ENCODE measurements at regions not wholly inside any gene's neighbourhood (a gene's known extent, or its start where the extent isn't known, plus 50 kb on each side); places are given as distances from the start of the nearest gene placed in this dataset.
A peak's percentile ranks its signal among the peaks of the same experiment; 100 is the strongest.

DNA sequence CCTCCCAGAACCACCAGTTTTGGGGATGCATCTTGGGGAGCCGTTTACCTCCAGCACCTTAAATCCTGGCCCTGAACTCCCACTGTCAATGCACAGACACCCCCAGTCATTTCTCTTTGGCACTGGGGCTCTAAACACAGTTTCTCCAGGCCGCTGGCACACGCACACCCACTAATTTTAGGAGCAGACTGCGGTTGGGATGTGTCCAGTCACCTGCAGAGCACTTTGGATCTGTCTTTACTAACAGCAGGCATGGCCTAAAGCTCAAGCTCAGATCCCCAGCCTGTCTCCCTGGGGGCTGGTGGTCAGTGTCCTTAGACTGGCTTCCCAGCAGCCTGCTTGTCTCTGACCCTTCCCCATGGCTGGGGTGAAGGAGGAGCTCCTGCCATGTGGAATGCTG lies 49.9 kb downstream of the SYNE3 start:
- Histone ChIP-seq H3K27me3 (ENCODE audit: insufficient read depth, low read length, poor library complexity, severe bottlenecking) (no peaks in the 10 kb centered on the region), H3K9me3 (ENCODE audit: low read length) (no peaks in the 10 kb centered on the region), H3K4me1 (ENCODE audit: insufficient read depth, low read length) (peaks cover 49% of the 10 kb centered on the region), H3K4me3 (ENCODE audit: low read length) (no peak overlapping the region), H3K36me3 (ENCODE audit: insufficient read depth, low read length) (peaks cover 29% of the 10 kb centered on the region), H3K27ac (ENCODE audit: low read depth, low read length) (no peak overlapping the region)
- ChIA-PET POLR2A (no interaction called here), CTCF (interaction anchor here (1.0 to 1.5 kb wide), 2 partner anchors 49 to 71 kb away, joined by 3 read pairs; partner anchors contain the start of gene SYNE3)
- Mint-ChIP-seq H3K9me3 (no peaks in the 10 kb centered on the region), H3K36me3 (peaks cover 4 to 72% (median 18%) of the 10 kb centered on the region in 3 donors), H3K4me1 (peaks cover 45 to 47% (median 46%) of the 10 kb centered on the region in 3 donors), H3K27me3 (peaks cover 0 to 2% of the 10 kb centered on the region in 2 donors), H3K27ac (peak overlapping the region in 5 of 8 donors; percentile 51 to 82 (median 57)), H3K4me3 (no peak overlapping the region)
- DNase-seq, result no peak

DNA sequence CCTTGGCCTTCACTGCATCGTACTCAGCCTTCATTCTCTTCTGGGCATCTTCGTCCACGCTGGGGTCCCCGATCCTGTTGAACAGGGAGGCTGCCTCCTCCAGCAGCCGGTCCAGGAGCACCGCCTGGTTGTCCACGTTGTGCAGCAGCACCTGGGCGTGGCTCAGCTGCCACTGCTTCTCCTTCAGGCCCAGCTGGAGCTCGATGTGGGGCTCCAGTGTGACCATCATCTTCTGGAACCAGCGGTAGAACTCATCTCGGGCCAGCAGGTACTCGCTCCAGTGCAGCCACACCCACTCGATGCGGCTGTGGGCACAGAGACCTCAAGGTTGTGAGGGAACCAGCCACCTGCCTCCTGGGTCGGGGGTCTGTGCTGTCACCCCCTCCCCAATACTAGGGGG lies 50.5 kb downstream of the SYNE3 start:
- peaks cover 47 to 50% (median 49%) of the 10 kb centered on the region in 3 donors for H3K4me1 Mint-ChIP-seq
- H3K27ac Mint-ChIP-seq, result peak overlapping the region in 6 of 8 donors; percentile 41 to 98 (median 94)
- no peak overlapping the region for H3K4me3 ChIP-seq (ENCODE audit: low read length)
- ChIA-PET POLR2A (no interaction called here), CTCF (interaction anchor here (1.0 kb wide), 1 partner anchor 71 kb away, joined by 3 read pairs; no protein-coding TSS in a partner anchor)
- no peak overlapping the region for H3K27ac ChIP-seq (ENCODE audit: low read depth, low read length)
- H3K4me3 Mint-ChIP-seq, result no peak overlapping the region
- no peak for DNase-seq
- H3K9me3 Mint-ChIP-seq, result no peaks in the 10 kb centered on the region
- no peaks in the 10 kb centered on the region for H3K27me3 ChIP-seq (ENCODE audit: insufficient read depth, low read length, poor library complexity, severe bottlenecking)
- H3K27me3 Mint-ChIP-seq, result peaks cover 0 to 2% of the 10 kb centered on the region in 2 donors
- H3K4me1 ChIP-seq (ENCODE audit: insufficient read depth, low read length), result peaks cover 54% of the 10 kb centered on the region
- peaks cover 24% of the 10 kb centered on the region for H3K36me3 ChIP-seq (ENCODE audit: insufficient read depth, low read length)
- peaks cover 4 to 72% (median 18%) of the 10 kb centered on the region in 3 donors for H3K36me3 Mint-ChIP-seq
- H3K9me3 ChIP-seq (ENCODE audit: low read length), result no peaks in the 10 kb centered on the region

DNA sequence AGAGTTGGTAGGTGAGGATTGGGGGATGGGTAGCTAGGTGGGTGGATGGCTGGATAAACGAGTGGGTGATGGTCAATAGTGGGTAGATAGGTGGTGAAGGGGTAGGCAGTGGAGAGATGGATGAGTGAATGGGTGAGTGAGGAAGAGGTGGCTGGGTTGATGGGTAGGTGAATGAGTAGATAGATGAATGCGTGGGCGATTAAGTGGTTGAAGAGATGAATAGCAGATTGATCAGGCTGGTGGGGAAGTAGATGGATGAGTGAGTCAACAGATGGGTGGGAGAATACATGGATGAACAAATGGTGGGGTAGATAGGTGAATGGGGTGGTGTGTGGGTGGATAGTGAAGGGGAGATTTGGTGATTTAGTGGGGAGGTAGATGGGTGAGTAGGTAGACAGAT lies 51.1 kb downstream of the SYNE3 start:
- Mint-ChIP-seq H3K27ac (peak overlapping the region; percentile 41 to 98 (median 94)), H3K9me3 (no peaks in the 10 kb centered on the region), H3K36me3 (peaks cover 4 to 70% (median 18%) of the 10 kb centered on the region in 3 donors), H3K4me3 (peak overlapping the region in 1 of 7 donors; percentile 11), H3K4me1 (peaks cover 47 to 53% (median 49%) of the 10 kb centered on the region in 3 donors), H3K27me3 (peaks cover 0 to 2% of the 10 kb centered on the region in 2 donors)
- Histone ChIP-seq H3K4me1 (ENCODE audit: insufficient read depth, low read length) (peaks cover 54% of the 10 kb centered on the region), H3K27ac (ENCODE audit: low read depth, low read length) (no peak overlapping the region), H3K27me3 (ENCODE audit: insufficient read depth, low read length, poor library complexity, severe bottlenecking) (no peaks in the 10 kb centered on the region), H3K9me3 (ENCODE audit: low read length) (no peaks in the 10 kb centered on the region), H3K4me3 (ENCODE audit: low read length) (no peak overlapping the region), H3K36me3 (ENCODE audit: insufficient read depth, low read length) (peaks cover 20% of the 10 kb centered on the region)
- no peak for DNase-seq
- CTCF ChIA-PET, result no interaction called here
- POLR2A ChIA-PET, result no interaction called here

DNA sequence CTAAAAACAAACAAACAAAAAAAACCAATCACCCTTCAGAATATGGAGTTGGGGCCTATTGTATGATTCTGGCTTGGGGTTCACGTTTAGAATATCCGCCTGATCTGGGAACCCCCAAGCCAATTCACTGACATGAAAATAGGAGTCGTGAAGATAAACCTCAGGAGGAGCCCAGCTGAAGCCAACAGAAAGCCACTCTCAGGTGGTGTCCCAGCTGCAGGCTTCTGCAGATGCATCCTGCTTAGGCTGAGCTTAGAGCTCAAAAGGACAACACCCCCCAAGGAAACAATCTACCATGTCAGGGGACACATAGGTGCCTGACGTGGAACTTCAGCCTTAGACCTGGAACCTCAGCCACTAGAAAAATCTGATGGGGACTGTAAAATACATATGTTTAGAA lies 51.9 kb downstream of the SYNE3 start:
- Histone ChIP-seq H3K36me3 (ENCODE audit: insufficient read depth, low read length) (peaks cover 15% of the 10 kb centered on the region), H3K27me3 (ENCODE audit: insufficient read depth, low read length, poor library complexity, severe bottlenecking) (no peaks in the 10 kb centered on the region), H3K9me3 (ENCODE audit: low read length) (no peaks in the 10 kb centered on the region), H3K27ac (ENCODE audit: low read depth, low read length) (no peak overlapping the region), H3K4me1 (ENCODE audit: insufficient read depth, low read length) (peaks cover 54% of the 10 kb centered on the region), H3K4me3 (ENCODE audit: low read length) (no peak overlapping the region)
- Mint-ChIP-seq H3K27ac (peak overlapping the region; percentile 92 to 98 (median 96)), H3K4me3 (peak overlapping the region in 5 of 7 donors; percentile 21 to 70 (median 51)), H3K36me3 (peaks cover 0 to 66% (median 14%) of the 10 kb centered on the region in 3 donors), H3K9me3 (no peaks in the 10 kb centered on the region), H3K4me1 (peaks cover 45 to 53% (median 49%) of the 10 kb centered on the region in 3 donors), H3K27me3 (peaks cover 0 to 2% of the 10 kb centered on the region in 2 donors)
- ChIA-PET CTCF (interaction anchor here (1.4 to 4.5 kb wide), 5 partner anchors 22 to 70 kb away, joined by 3 to 23 read pairs (median 7); partner anchors contain the start of genes GLRX5 and SYNE3), POLR2A (interaction anchor here (0.9 kb wide), 1 partner anchor 51 kb away, joined by 3 read pairs; no protein-coding TSS in a partner anchor)
- peak in 1 of 5 donors; percentile 21 for DNase-seq

DNA sequence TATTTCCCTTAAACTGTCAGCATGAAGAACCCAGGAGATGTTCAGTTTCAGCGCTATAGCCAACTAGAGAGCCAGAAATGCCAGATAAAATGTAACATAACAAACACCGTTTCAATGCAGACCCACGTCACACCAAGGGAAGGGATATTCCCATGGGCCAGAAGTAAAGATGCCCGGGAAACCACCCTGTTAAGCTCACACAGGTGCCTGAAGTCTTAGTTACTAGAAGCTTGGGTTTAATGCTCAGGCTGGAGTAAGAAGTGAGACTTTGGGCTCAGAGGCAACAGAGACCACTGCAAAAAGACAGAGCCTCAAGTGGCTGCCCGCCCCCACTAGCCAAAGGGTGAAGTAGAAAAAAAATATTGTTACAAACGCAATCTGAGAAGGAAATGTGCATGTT lies 52.3 kb downstream of the SYNE3 start:
- peaks cover 54% of the 10 kb centered on the region for H3K4me1 ChIP-seq (ENCODE audit: insufficient read depth, low read length)
- H3K27me3 Mint-ChIP-seq, result peaks cover 0 to 2% of the 10 kb centered on the region in 2 donors
- POLR2A ChIA-PET, result interaction anchor here (0.9 kb wide), 1 partner anchor 51 kb away, joined by 3 read pairs; no protein-coding TSS in a partner anchor
- H3K4me1 Mint-ChIP-seq, result peaks cover 45 to 53% (median 49%) of the 10 kb centered on the region in 3 donors
- DNase-seq, result peak in 1 of 5 donors; percentile 7
- CTCF ChIA-PET, result interaction anchor here (1.3 to 4.5 kb wide), 8 partner anchors 11 to 71 kb away, joined by 3 to 23 read pairs (median 5); partner anchors contain the start of genes GLRX5 and SYNE3
- H3K27ac ChIP-seq (ENCODE audit: low read depth, low read length), result no peak overlapping the region
- no peaks in the 10 kb centered on the region for H3K27me3 ChIP-seq (ENCODE audit: insufficient read depth, low read length, poor library complexity, severe bottlenecking)
- peaks cover 0 to 67% (median 14%) of the 10 kb centered on the region in 3 donors for H3K36me3 Mint-ChIP-seq
- peak overlapping the region in 5 of 7 donors; percentile 29 to 84 (median 70) for H3K4me3 Mint-ChIP-seq
- H3K27ac Mint-ChIP-seq, result peak overlapping the region; percentile 92 to 98 (median 96)
- peaks cover 15% of the 10 kb centered on the region for H3K36me3 ChIP-seq (ENCODE audit: insufficient read depth, low read length)
- no peak overlapping the region for H3K4me3 ChIP-seq (ENCODE audit: low read length)
- no peaks in the 10 kb centered on the region for H3K9me3 Mint-ChIP-seq
- no peaks in the 10 kb centered on the region for H3K9me3 ChIP-seq (ENCODE audit: low read length)

DNA sequence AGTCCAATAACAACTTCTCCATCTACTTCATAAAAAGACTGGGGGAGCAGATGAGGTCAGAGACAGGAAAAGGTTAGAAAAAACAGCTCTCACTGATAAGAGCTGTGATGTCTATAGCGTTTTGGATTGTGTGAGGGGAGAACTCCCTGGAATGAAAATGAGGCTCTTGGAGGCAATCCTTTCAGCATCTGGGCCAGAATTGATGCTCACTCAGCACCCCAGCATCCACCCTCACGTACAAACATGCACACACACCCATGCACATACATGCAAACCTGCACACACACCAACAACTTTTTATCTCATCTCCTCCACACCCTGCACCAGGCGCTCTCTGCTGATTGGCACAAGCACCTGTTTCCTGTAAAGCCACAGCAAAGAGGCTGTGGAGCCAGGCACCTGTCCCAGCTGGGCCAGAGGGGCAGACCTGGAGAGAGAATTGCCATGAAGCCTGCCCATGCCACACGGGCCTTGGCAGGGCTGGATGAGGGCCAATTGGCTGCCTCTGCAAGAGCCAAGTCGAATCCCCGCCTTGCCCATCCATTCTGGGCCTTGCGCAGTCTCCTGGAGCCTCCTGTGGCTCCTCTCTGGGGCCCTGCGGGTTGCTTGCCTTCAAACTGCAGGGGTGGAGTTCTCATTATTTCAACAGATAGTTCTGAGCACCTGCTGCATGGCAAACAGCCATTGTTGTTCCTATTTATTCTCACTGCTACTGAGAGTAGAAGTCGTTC lies 53.1 kb downstream of the SYNE3 start:
- H3K27ac ChIP-seq (ENCODE audit: low read depth, low read length), result no peak overlapping the region
- peak in 4 of 5 donors; percentile 9 to 83 (median 60) for DNase-seq
- peak overlapping the region; percentile 17 for H3K4me3 ChIP-seq (ENCODE audit: low read length)
- ChIA-PET POLR2A (interaction anchor here (0.9 to 1.4 kb wide), 2 partner anchors 52 to 71 kb away, joined by 3 to 4 read pairs; partner anchors contain the start of gene GLRX5), CTCF (interaction anchor here (0.8 to 4.5 kb wide), 10 partner anchors 10 to 71 kb away, joined by 3 to 23 read pairs (median 4); partner anchors contain the start of genes GLRX5 and SYNE3)
- Mint-ChIP-seq H3K36me3 (peaks cover 0 to 64% (median 12%) of the 10 kb centered on the region in 3 donors), H3K27me3 (peaks cover 0 to 2% of the 10 kb centered on the region in 2 donors), H3K4me1 (peaks cover 42 to 57% (median 49%) of the 10 kb centered on the region in 3 donors), H3K4me3 (peak overlapping the region; percentile 46 to 84 (median 77)), H3K9me3 (no peaks in the 10 kb centered on the region), H3K27ac (peak overlapping the region; percentile 92 to 98 (median 96))
- no peaks in the 10 kb centered on the region for H3K9me3 ChIP-seq (ENCODE audit: low read length)
- no peaks in the 10 kb centered on the region for H3K27me3 ChIP-seq (ENCODE audit: insufficient read depth, low read length, poor library complexity, severe bottlenecking)
- H3K4me1 ChIP-seq (ENCODE audit: insufficient read depth, low read length), result peaks cover 59% of the 10 kb centered on the region
- peaks cover 15% of the 10 kb centered on the region for H3K36me3 ChIP-seq (ENCODE audit: insufficient read depth, low read length)

DNA sequence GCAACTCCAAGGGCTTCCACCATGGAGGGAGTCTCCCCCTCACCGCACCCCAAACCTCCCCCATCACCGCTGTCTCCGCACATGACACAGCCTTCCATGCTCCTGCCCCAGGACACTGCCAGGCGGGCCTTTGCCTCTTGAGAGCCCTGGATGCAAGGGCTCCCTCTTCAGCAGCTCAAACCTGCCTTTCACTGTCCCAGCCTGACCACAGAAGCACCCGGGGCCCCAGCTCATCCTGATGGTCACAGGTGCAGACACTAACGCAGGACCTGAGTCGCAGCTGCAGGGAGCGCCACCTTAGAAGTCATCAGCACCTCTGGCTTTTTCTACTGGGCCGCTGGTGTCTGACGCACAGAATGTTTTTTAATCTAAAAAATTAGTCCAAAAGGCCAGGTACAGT lies 54.0 kb downstream of the SYNE3 start:
- peak in 1 of 5 donors; percentile 6 for DNase-seq
- Histone ChIP-seq H3K27me3 (ENCODE audit: insufficient read depth, low read length, poor library complexity, severe bottlenecking) (no peaks in the 10 kb centered on the region), H3K4me3 (ENCODE audit: low read length) (no peak overlapping the region), H3K36me3 (ENCODE audit: insufficient read depth, low read length) (peaks cover 15% of the 10 kb centered on the region), H3K9me3 (ENCODE audit: low read length) (no peaks in the 10 kb centered on the region), H3K27ac (ENCODE audit: low read depth, low read length) (peak overlapping the region; percentile 17), H3K4me1 (ENCODE audit: insufficient read depth, low read length) (peaks cover 62% of the 10 kb centered on the region)
- Mint-ChIP-seq H3K4me1 (peaks cover 42 to 58% (median 49%) of the 10 kb centered on the region in 3 donors), H3K4me3 (peak overlapping the region in 4 of 7 donors; percentile 37 to 84 (median 77)), H3K9me3 (no peaks in the 10 kb centered on the region), H3K36me3 (peaks cover 0 to 64% (median 10%) of the 10 kb centered on the region in 3 donors), H3K27ac (peak overlapping the region; percentile 92 to 98 (median 96)), H3K27me3 (peaks cover 0 to 2% of the 10 kb centered on the region in 2 donors)
- POLR2A ChIA-PET, result interaction anchor here (1.4 kb wide), 1 partner anchor 72 kb away, joined by 4 read pairs; the partner anchor contains the start of gene GLRX5
- CTCF ChIA-PET, result interaction anchor here (0.8 to 4.5 kb wide), 9 partner anchors 9 to 72 kb away, joined by 3 to 23 read pairs (median 4); partner anchors contain the start of genes GLRX5 and SYNE3
